ENCODE measurements at regions not wholly inside any gene's neighbourhood (a gene's known extent, or its start where the extent isn't known, plus 50 kb on each side); places are given as distances from the start of the nearest gene placed in this dataset.

- no peak for TF ChIP-seq CTCF (IDR thresholded peaks at IDR 0.05 in 8 of 11, conservative IDR thresholded peaks at IDR 0.05 in 3 of 11)
- no peak for TF ChIP-seq POLR2A (IDR thresholded peaks at IDR 0.05)
- TF ChIP-seq POLR2AphosphoS5 (IDR thresholded peaks at IDR 0.05) = no peak
Measured at GRCh38 chr16:59052231-59052630, 318.1 kb upstream of the GOT2 start.
